Ectodermal cell (in vitro differentiated cells): ENCODE measurements at regions not wholly inside any gene's neighbourhood (a gene's known extent, or its start where the extent isn't known, plus 50 kb on each side); places are given as distances from the start of the nearest gene placed in this dataset.

Experiments
- H3K27ac ChIP-seq: 2 replicates; pipeline ENCODE4 v1.7.0; 2013; ENCODE audit warnings: mild to moderate bottlenecking, low read depth, low read length; ENCODE audit not compliant: insufficient read depth, poor library complexity, severe bottlenecking
- H3K27me3 ChIP-seq: 2 replicates; pipeline ENCODE4 v1.7.0; 2013; ENCODE audit warnings: mild to moderate bottlenecking, low read length; ENCODE audit not compliant: insufficient read depth, control insufficient read depth, poor library complexity, severe bottlenecking
- H3K36me3 ChIP-seq: one replicate; pipeline ENCODE4 v1.7.0; 2013; ENCODE audit warnings: low read length; ENCODE audit not compliant: control insufficient read depth, insufficient read depth
- H3K4me1 ChIP-seq: one replicate; pipeline ENCODE4 v1.7.0; 2013; ENCODE audit warnings: low read length; ENCODE audit not compliant: control insufficient read depth, insufficient read depth
- H3K4me3 ChIP-seq: 2 replicates; pipeline ENCODE4 v1.7.0; 2013; ENCODE audit warnings: low read depth, low read length, control low read depth; ENCODE audit not compliant: insufficient read depth
- H3K9me3 ChIP-seq: 2 replicates; pipeline ENCODE4 v1.7.0; 2013; ENCODE audit warnings: mild to moderate bottlenecking, low read length, moderate library complexity; ENCODE audit not compliant: control insufficient read depth
- WGBS, 2 experiments: methylation state at CpG; one replicate each; pipeline ENCODE4 v1.1.7; 2013; ENCODE audit warnings: missing lambda C conversion rate in 2 of 2; 5-methylcytosine and 5-hydroxymethylcytosine counted together

GRCh38 chr4:101527188-101527587, 179.9 kb upstream of the PPP3CA start:
- no peaks in the 10 kb centered on the region for H3K27me3 ChIP-seq
- no peaks in the 10 kb centered on the region for H3K36me3 ChIP-seq
- WGBS, 2 experiments, result 88% methylated on average over 2 of the region's 2 CpGs
- no peaks in the 10 kb centered on the region for H3K9me3 ChIP-seq
- H3K27ac ChIP-seq, result no peak overlapping the region
- H3K4me3 ChIP-seq, result no peak overlapping the region
- H3K4me1 ChIP-seq, result no peaks in the 10 kb centered on the region

DNA sequence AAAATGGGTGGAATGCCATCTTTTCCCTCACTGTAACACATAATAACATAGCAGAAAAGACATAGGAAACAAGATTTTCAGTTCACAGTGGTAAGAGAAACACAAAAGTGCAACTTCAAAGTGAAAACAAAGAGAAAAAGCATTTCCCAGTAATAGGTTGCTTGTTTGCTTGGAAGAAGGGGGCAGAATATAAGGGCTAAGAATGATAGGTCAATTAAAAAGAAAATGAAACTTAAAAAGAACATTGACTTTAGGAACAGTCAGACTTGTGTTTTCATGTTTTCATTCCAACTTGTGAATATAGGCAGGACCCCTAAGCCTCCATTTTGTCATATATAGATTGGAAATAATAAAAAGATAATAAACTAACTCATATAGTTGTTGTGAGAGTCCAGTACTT, 168.2 kb upstream of the PPP3CA start:
- H3K9me3 ChIP-seq, result no peaks in the 10 kb centered on the region
- H3K4me1 ChIP-seq, result no peaks in the 10 kb centered on the region
- H3K36me3 ChIP-seq, result no peaks in the 10 kb centered on the region
- no peak overlapping the region for H3K4me3 ChIP-seq
- H3K27me3 ChIP-seq, result no peaks in the 10 kb centered on the region
- no peak overlapping the region for H3K27ac ChIP-seq

DNA sequence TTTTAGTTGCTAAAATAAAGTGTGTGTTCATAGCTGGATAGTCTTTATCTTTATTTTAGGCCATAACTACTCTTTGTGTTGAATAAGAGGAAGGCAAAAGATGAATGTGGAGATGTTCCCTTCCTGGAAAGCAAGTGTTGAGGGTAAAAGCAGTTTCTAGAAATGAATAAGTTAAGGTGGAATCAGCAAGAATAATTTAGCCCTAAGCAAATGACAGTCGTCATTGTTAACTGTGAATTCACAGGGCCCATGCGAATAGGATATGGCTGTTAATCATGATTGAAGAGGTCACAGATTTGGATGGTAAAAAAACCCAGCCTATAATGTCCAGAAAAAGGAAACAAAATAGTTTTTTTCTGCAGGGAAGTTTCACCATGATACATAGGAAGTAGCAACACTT, 167.8 kb upstream of the PPP3CA start:
- 86 to 97% methylated on average over 2 of the region's 2 CpGs for WGBS, 2 experiments
- H3K9me3 ChIP-seq, result no peaks in the 10 kb centered on the region
- H3K4me3 ChIP-seq, result no peak overlapping the region
- no peak overlapping the region for H3K27ac ChIP-seq
- H3K4me1 ChIP-seq, result no peaks in the 10 kb centered on the region
- no peaks in the 10 kb centered on the region for H3K27me3 ChIP-seq
- no peaks in the 10 kb centered on the region for H3K36me3 ChIP-seq

- Histone ChIP-seq H3K9me3 (no peaks in the 10 kb centered on the region), H3K4me1 (no peaks in the 10 kb centered on the region), H3K27ac (no peak overlapping the region), H3K36me3 (no peaks in the 10 kb centered on the region), H3K4me3 (no peak overlapping the region), H3K27me3 (no peaks in the 10 kb centered on the region)
- WGBS, 2 experiments, result 93 to 100% methylated on average over 2 of the region's 2 CpGs
Measured at GRCh38 chr4:101512416-101512815, 165.1 kb upstream of the PPP3CA start.

DNA sequence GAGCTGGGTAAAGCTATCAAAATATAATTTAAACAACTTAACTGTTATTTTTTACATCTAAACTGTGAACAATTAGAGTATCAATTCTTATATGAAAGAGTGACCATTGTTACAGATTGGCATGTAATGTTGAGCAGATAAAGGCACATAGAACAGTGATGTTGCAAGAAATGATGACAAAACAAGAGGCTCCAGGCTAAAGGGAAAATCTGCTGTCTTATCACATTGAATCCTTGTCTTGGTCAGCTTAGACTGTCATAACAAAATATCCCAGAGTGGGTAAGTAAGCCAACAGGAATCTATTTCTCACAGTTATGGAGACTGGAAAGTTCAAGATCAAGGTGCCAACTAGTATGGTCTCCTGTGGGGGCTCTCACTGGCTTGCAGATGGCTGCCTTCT, 154.1 kb upstream of the PPP3CA start:
- Histone ChIP-seq H3K4me3 (no peak overlapping the region), H3K27me3 (no peaks in the 10 kb centered on the region), H3K9me3 (no peaks in the 10 kb centered on the region), H3K4me1 (no peaks in the 10 kb centered on the region), H3K27ac (no peak overlapping the region), H3K36me3 (no peaks in the 10 kb centered on the region)

DNA sequence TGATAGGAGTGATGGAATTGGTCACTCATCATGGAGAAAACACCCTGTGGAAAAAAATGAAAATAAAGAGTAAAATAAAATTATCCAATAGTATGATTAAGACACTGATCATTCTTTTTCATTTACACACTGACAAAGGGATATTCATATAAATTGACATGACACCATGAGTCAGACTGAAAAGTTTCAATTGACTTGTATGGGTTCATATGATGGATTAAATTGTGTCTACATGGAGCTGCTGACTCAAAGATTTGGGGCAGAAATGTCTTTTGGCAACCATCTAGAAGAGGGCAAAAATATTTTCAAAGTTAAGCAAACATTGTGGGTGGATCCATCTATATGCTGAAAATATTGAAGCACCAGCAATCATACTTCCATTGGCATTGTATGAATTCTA, 153.4 kb upstream of the PPP3CA start:
- H3K4me1 ChIP-seq, result no peaks in the 10 kb centered on the region
- H3K4me3 ChIP-seq, result no peak overlapping the region
- no peaks in the 10 kb centered on the region for H3K36me3 ChIP-seq
- H3K27ac ChIP-seq, result no peak overlapping the region
- no peaks in the 10 kb centered on the region for H3K27me3 ChIP-seq
- H3K9me3 ChIP-seq, result no peaks in the 10 kb centered on the region

- WGBS, 2 experiments, result 95 to 97% methylated on average over 1 of the region's 1 CpG
- Histone ChIP-seq H3K36me3 (no peaks in the 10 kb centered on the region), H3K27me3 (no peaks in the 10 kb centered on the region)
Measured at GRCh38 chr4:101475246-101475645, 127.9 kb upstream of the PPP3CA start.

GRCh38 chr4:101471201-101471600, 123.9 kb upstream of the PPP3CA start:
- Histone ChIP-seq H3K27ac (no peak overlapping the region), H3K9me3 (no peaks in the 10 kb centered on the region), H3K4me1 (no peaks in the 10 kb centered on the region), H3K27me3 (no peaks in the 10 kb centered on the region), H3K4me3 (no peak overlapping the region), H3K36me3 (no peaks in the 10 kb centered on the region)

More at GRCh38 chr4:101475246-101475645, 127.9 kb upstream of the PPP3CA start:
- no peak overlapping the region for H3K4me3 ChIP-seq
- no peaks in the 10 kb centered on the region for H3K9me3 ChIP-seq
- H3K27ac ChIP-seq, result no peak overlapping the region
- no peaks in the 10 kb centered on the region for H3K4me1 ChIP-seq

DNA sequence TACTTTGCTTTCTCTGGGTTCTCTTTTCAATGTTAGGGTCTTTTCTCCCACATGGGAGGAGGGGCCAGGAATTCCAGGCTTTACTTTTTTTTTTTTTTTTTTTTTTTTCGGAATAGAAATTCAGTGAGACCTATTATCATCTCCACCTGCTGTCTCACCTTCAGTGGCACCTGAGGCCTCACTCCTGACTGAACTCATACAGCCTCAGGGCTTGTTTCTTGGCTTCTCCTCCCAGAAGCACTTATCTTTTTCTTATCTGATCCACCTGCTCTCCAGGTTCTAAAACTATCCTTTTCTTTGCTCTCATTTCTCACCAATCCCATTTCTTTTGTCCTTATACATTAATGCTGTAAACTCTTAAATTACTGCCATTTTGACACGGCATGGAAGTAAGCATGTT, 117.3 kb upstream of the PPP3CA start:
- H3K36me3 ChIP-seq, result no peaks in the 10 kb centered on the region
- H3K9me3 ChIP-seq, result no peaks in the 10 kb centered on the region
- WGBS, 2 experiments, result 75% methylated on average over 1 of the region's 2 CpGs; no CpG with 5 or more reads in 1 of the 2 experiments
- no peak overlapping the region for H3K4me3 ChIP-seq
- no peak overlapping the region for H3K27ac ChIP-seq
- H3K27me3 ChIP-seq, result no peaks in the 10 kb centered on the region
- no peaks in the 10 kb centered on the region for H3K4me1 ChIP-seq

- no peaks in the 10 kb centered on the region for H3K36me3 ChIP-seq
- H3K4me1 ChIP-seq, result no peaks in the 10 kb centered on the region
Measured at GRCh38 chr4:101458914-101459313, 111.6 kb upstream of the PPP3CA start.

GRCh38 chr4:101458473-101458872, 111.1 kb upstream of the PPP3CA start:
- 93% methylated on average over 5 of the region's 5 CpGs for WGBS, 2 experiments

More at GRCh38 chr4:101458914-101459313, 111.6 kb upstream of the PPP3CA start:
- Histone ChIP-seq H3K4me3 (no peak overlapping the region), H3K27ac (no peak overlapping the region), H3K9me3 (no peaks in the 10 kb centered on the region), H3K27me3 (no peaks in the 10 kb centered on the region)

More at GRCh38 chr4:101458473-101458872, 111.1 kb upstream of the PPP3CA start:
- Histone ChIP-seq H3K4me1 (no peaks in the 10 kb centered on the region), H3K27me3 (no peaks in the 10 kb centered on the region), H3K27ac (no peak overlapping the region), H3K36me3 (no peaks in the 10 kb centered on the region), H3K9me3 (no peaks in the 10 kb centered on the region), H3K4me3 (no peak overlapping the region)
